ENCODE measurements at regions not wholly inside any gene's neighbourhood (a gene's known extent, or its start where the extent isn't known, plus 50 kb on each side); places are given as distances from the start of the nearest gene placed in this dataset.

GRCh38 chr10:93248583-93249227 lies 175.0 kb downstream of the CYP26A1 start:
- no peak for FAIRE-seq

GRCh38 chr10:93250010-93250409 lies 176.3 kb downstream of the CYP26A1 start:
- no peaks in the 10 kb centered on the region for H4K20me1 ChIP-seq (ENCODE audit: insufficient read depth, low read length)
- Mint-ChIP-seq H3K4me1 (ENCODE audit: low read depth, unreplicated experiment) (no peaks in the 10 kb centered on the region), H3K27ac (ENCODE audit: unreplicated experiment) (no peak overlapping the region), H3K9me3 (ENCODE audit: unreplicated experiment) (no peaks in the 10 kb centered on the region), H3K27me3 (ENCODE audit: low read depth, unreplicated experiment) (peaks cover 5% of the 10 kb centered on the region), H3K4me3 (ENCODE audit: unreplicated experiment) (no peak overlapping the region), H3K36me3 (ENCODE audit: low read depth, unreplicated experiment) (no peaks in the 10 kb centered on the region)
- no peak overlapping the region for H3K4me3 ChIP-seq (ENCODE audit: insufficient read depth, low read depth, low read length)
- no peak overlapping the region for H3K4me2 ChIP-seq (ENCODE audit: low read length)
- DNase-seq (ENCODE audit: low read depth), result no peak
- H3K27me3 ChIP-seq (ENCODE audit: insufficient read depth, low read length), result no peaks in the 10 kb centered on the region
- H3K4me1 ChIP-seq (ENCODE audit: insufficient read depth, low read length), result no peaks in the 10 kb centered on the region
- no peak overlapping the region for H3K9ac ChIP-seq (ENCODE audit: low read length)
- no peak for TF ChIP-seq CTCF (IDR thresholded peaks at IDR 0.05; ENCODE audit: insufficient read depth, low read depth, low read length)
- TF ChIP-seq EZH2 (IDR thresholded peaks at IDR 0.05; ENCODE audit: insufficient read depth, low read length), result no peak
- no peaks in the 10 kb centered on the region for H3K79me2 ChIP-seq (ENCODE audit: insufficient read depth, low read length)
- no peak overlapping the region for H2AFZ ChIP-seq (ENCODE audit: low read depth, low read length)
- H3K36me3 ChIP-seq (ENCODE audit: insufficient read depth, low read length), result no peaks in the 10 kb centered on the region
- no peaks in the 10 kb centered on the region for H3K9me3 ChIP-seq (ENCODE audit: insufficient read depth, low read depth, low read length)
- FAIRE-seq, result no peak
- H3K27ac ChIP-seq (ENCODE audit: low read depth, low read length), result no peak overlapping the region

More at GRCh38 chr10:93248583-93249227, 175.0 kb downstream of the CYP26A1 start:
- Histone ChIP-seq H3K4me1 (ENCODE audit: insufficient read depth, low read length) (no peaks in the 10 kb centered on the region), H2AFZ (ENCODE audit: low read depth, low read length) (no peak overlapping the region), H3K27me3 (ENCODE audit: insufficient read depth, low read length) (peaks cover 2% of the 10 kb centered on the region), H3K36me3 (ENCODE audit: insufficient read depth, low read length) (no peaks in the 10 kb centered on the region), H3K79me2 (ENCODE audit: insufficient read depth, low read length) (no peaks in the 10 kb centered on the region), H3K27ac (ENCODE audit: low read depth, low read length) (no peak overlapping the region), H3K9ac (ENCODE audit: low read length) (no peak overlapping the region), H3K4me2 (ENCODE audit: low read length) (no peak overlapping the region), H4K20me1 (ENCODE audit: insufficient read depth, low read length) (no peaks in the 10 kb centered on the region), H3K9me3 (ENCODE audit: insufficient read depth, low read depth, low read length) (no peaks in the 10 kb centered on the region), H3K4me3 (ENCODE audit: insufficient read depth, low read depth, low read length) (no peak overlapping the region)
- Mint-ChIP-seq H3K36me3 (ENCODE audit: low read depth, unreplicated experiment) (no peaks in the 10 kb centered on the region), H3K27ac (ENCODE audit: unreplicated experiment) (no peak overlapping the region), H3K4me1 (ENCODE audit: low read depth, unreplicated experiment) (no peaks in the 10 kb centered on the region), H3K27me3 (ENCODE audit: low read depth, unreplicated experiment) (peaks cover 8% of the 10 kb centered on the region), H3K9me3 (ENCODE audit: unreplicated experiment) (no peaks in the 10 kb centered on the region), H3K4me3 (ENCODE audit: unreplicated experiment) (no peak overlapping the region)
- DNase-seq (ENCODE audit: low read depth), result no peak
- TF ChIP-seq EZH2 (IDR thresholded peaks at IDR 0.05; ENCODE audit: insufficient read depth, low read length) (no peak), CTCF (IDR thresholded peaks at IDR 0.05; ENCODE audit: insufficient read depth, low read depth, low read length) (no peak)

GRCh38 chr10:93254180-93254853 lies 180.6 kb downstream of the CYP26A1 start:
- no peaks in the 10 kb centered on the region for H3K4me1 ChIP-seq (ENCODE audit: insufficient read depth, low read length)
- Mint-ChIP-seq H3K4me1 (ENCODE audit: low read depth, unreplicated experiment) (no peaks in the 10 kb centered on the region), H3K9me3 (ENCODE audit: unreplicated experiment) (no peaks in the 10 kb centered on the region), H3K27ac (ENCODE audit: unreplicated experiment) (no peak overlapping the region), H3K36me3 (ENCODE audit: low read depth, unreplicated experiment) (no peaks in the 10 kb centered on the region), H3K4me3 (ENCODE audit: unreplicated experiment) (no peak overlapping the region), H3K27me3 (ENCODE audit: low read depth, unreplicated experiment) (peaks cover 3% of the 10 kb centered on the region)
- no peaks in the 10 kb centered on the region for H3K79me2 ChIP-seq (ENCODE audit: insufficient read depth, low read length)
- H3K9ac ChIP-seq (ENCODE audit: low read length), result no peak overlapping the region
- no peaks in the 10 kb centered on the region for H3K27me3 ChIP-seq (ENCODE audit: insufficient read depth, low read length)
- no peak for DNase-seq (ENCODE audit: low read depth)
- no peaks in the 10 kb centered on the region for H3K36me3 ChIP-seq (ENCODE audit: insufficient read depth, low read length)
- H3K27ac ChIP-seq (ENCODE audit: low read depth, low read length), result no peak overlapping the region
- FAIRE-seq, result no peak
- no peak overlapping the region for H2AFZ ChIP-seq (ENCODE audit: low read depth, low read length)
- no peak overlapping the region for H3K4me3 ChIP-seq (ENCODE audit: insufficient read depth, low read depth, low read length)
- H3K4me2 ChIP-seq (ENCODE audit: low read length), result no peak overlapping the region
- TF ChIP-seq EZH2 (IDR thresholded peaks at IDR 0.05; ENCODE audit: insufficient read depth, low read length), result no peak
- H3K9me3 ChIP-seq (ENCODE audit: insufficient read depth, low read depth, low read length), result no peaks in the 10 kb centered on the region
- H4K20me1 ChIP-seq (ENCODE audit: insufficient read depth, low read length), result no peaks in the 10 kb centered on the region

All from astrocyte (in vitro differentiated cells and primary cell).